ENCODE measurements at regions not wholly inside any gene's neighbourhood (a gene's known extent, or its start where the extent isn't known, plus 50 kb on each side); places are given as distances from the start of the nearest gene placed in this dataset.

DNA sequence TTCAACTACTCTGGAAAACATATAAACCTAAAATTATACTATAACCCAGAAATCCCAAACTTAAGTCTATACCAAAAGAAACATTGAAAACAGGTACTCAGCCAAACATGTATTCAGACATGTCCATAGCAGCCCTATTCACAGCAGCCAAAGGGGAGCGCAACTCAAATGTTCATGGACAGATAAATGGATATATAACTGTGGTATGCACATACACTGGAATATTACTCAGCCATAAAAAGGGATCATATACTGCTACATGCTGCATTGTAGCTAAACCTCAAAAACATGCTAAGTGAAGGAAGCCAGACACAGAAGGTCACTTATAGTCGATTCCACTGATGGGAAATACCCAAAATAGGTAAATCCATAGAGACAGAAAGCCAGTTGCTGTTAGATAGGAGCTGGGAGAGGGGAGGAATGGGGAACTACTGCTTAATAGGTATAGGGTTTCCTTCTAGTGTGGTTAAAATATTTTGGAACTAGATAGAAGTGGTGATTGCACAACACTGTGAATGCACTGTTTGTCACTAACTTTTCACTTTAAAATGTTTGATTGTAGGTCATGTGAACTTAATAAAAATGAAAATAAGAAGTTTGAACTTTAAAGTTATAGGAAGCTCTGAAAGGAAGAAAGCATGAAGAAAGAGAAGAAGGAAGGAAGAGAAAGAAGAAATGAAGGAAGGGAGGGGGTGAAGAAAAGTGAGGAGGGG lies 812.3 kb downstream of the CDH11 start:
- Histone ChIP-seq H3K4me3 (ENCODE audit: low read length in 2 of 2) (no peak overlapping the region), H3K4me1 (ENCODE audit: control insufficient read depth, insufficient read depth, low read length) (no peaks in the 10 kb centered on the region), H3K9me3 (ENCODE audit: control insufficient read depth in 2 of 2, low read length in 2 of 2) (peaks cover 5 to 6% of the 10 kb centered on the region in 2 donors), H3K27ac (ENCODE audit: low read length) (no peak overlapping the region), H3K36me3 (ENCODE audit: control insufficient read depth in 2 of 2, insufficient read depth in 2 of 2, low read length in 2 of 2) (no peaks in the 10 kb centered on the region), H3K9ac (ENCODE audit: low read length in 2 of 2) (no peak overlapping the region), H3K27me3 (ENCODE audit: control insufficient read depth in 1 of 2, insufficient read depth in 2 of 2, low read length in 2 of 2) (no peaks in the 10 kb centered on the region)

- Histone ChIP-seq H3K27me3 (ENCODE audit: control insufficient read depth in 1 of 2, insufficient read depth in 2 of 2, low read length in 2 of 2) (no peaks in the 10 kb centered on the region), H3K36me3 (ENCODE audit: control insufficient read depth in 2 of 2, insufficient read depth in 2 of 2, low read length in 2 of 2) (no peaks in the 10 kb centered on the region), H3K9ac (ENCODE audit: low read length in 2 of 2) (no peak overlapping the region), H3K4me3 (ENCODE audit: low read length in 2 of 2) (no peak overlapping the region), H3K4me1 (ENCODE audit: control insufficient read depth, insufficient read depth, low read length) (no peaks in the 10 kb centered on the region), H3K9me3 (ENCODE audit: control insufficient read depth in 2 of 2, low read length in 2 of 2) (peaks cover 5 to 6% of the 10 kb centered on the region in 2 donors), H3K27ac (ENCODE audit: low read length) (no peak overlapping the region)
Measured at GRCh38 chr16:64308721-64309120, 813.1 kb downstream of the CDH11 start.

DNA sequence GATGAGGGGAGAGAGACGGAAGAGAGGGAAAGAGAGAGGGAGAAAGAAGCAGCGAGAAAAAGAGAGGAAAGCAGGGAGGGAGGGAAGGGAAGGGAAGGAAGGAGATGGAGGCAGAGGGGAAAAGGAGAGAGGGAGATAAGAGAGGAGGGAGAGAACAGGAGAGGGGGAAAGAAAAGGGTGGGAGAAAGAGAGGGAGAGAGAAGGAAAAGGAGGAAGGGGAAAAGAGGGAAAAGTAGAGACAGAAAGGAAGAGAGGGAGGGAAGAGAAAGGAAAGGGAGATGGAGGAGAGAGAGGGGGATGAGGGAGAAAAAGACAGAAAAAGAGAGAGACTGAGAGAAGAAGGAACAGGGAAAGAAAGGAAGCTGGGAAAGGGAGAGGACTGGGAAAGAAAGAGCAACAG lies 814.4 kb downstream of the CDH11 start:
- H3K9me3 ChIP-seq (ENCODE audit: control insufficient read depth in 2 of 2, low read length in 2 of 2) = peaks cover 5 to 6% of the 10 kb centered on the region in 2 donors
- H3K4me3 ChIP-seq (ENCODE audit: low read length in 2 of 2) = no peak overlapping the region
- H3K27me3 ChIP-seq (ENCODE audit: control insufficient read depth in 1 of 2, insufficient read depth in 2 of 2, low read length in 2 of 2) = no peaks in the 10 kb centered on the region
- H3K27ac ChIP-seq (ENCODE audit: low read length) = no peak overlapping the region
- no peaks in the 10 kb centered on the region for H3K4me1 ChIP-seq (ENCODE audit: control insufficient read depth, insufficient read depth, low read length)
- no peak overlapping the region for H3K9ac ChIP-seq (ENCODE audit: low read length in 2 of 2)
- no peaks in the 10 kb centered on the region for H3K36me3 ChIP-seq (ENCODE audit: control insufficient read depth in 2 of 2, insufficient read depth in 2 of 2, low read length in 2 of 2)

- no peaks in the 10 kb centered on the region for H3K36me3 ChIP-seq (ENCODE audit: control insufficient read depth in 2 of 2, insufficient read depth in 2 of 2, low read length in 2 of 2)
- no peaks in the 10 kb centered on the region for H3K4me1 ChIP-seq (ENCODE audit: control insufficient read depth, insufficient read depth, low read length)
- H3K27me3 ChIP-seq (ENCODE audit: control insufficient read depth in 1 of 2, insufficient read depth in 2 of 2, low read length in 2 of 2) = no peaks in the 10 kb centered on the region
- no peak overlapping the region for H3K4me3 ChIP-seq (ENCODE audit: low read length in 2 of 2)
- H3K9me3 ChIP-seq (ENCODE audit: control insufficient read depth in 2 of 2, low read length in 2 of 2) = peaks cover 5 to 6% of the 10 kb centered on the region in 2 donors
- no peak overlapping the region for H3K27ac ChIP-seq (ENCODE audit: low read length)
- H3K9ac ChIP-seq (ENCODE audit: low read length in 2 of 2) = no peak overlapping the region
Measured at GRCh38 chr16:64305663-64306062, 816.2 kb downstream of the CDH11 start.

- Histone ChIP-seq H3K4me3 (ENCODE audit: low read length in 2 of 2) (no peak overlapping the region), H3K9ac (ENCODE audit: low read length in 2 of 2) (no peak overlapping the region), H3K4me1 (ENCODE audit: control insufficient read depth, insufficient read depth, low read length) (no peaks in the 10 kb centered on the region), H3K9me3 (ENCODE audit: control insufficient read depth in 2 of 2, low read length in 2 of 2) (peaks cover 5 to 6% of the 10 kb centered on the region in 2 donors), H3K27ac (ENCODE audit: low read length) (no peak overlapping the region), H3K36me3 (ENCODE audit: control insufficient read depth in 2 of 2, insufficient read depth in 2 of 2, low read length in 2 of 2) (no peaks in the 10 kb centered on the region), H3K27me3 (ENCODE audit: control insufficient read depth in 1 of 2, insufficient read depth in 2 of 2, low read length in 2 of 2) (no peaks in the 10 kb centered on the region)
Measured at GRCh38 chr16:64304951-64305350, 816.9 kb downstream of the CDH11 start.

GRCh38 chr16:64304396-64304795 lies 817.5 kb downstream of the CDH11 start:
- no peak overlapping the region for H3K4me3 ChIP-seq (ENCODE audit: low read length in 2 of 2)
- H3K9me3 ChIP-seq (ENCODE audit: control insufficient read depth in 2 of 2, low read length in 2 of 2) = peaks cover 3% of the 10 kb centered on the region in 2 donors
- H3K27ac ChIP-seq (ENCODE audit: low read length) = no peak overlapping the region
- no peaks in the 10 kb centered on the region for H3K27me3 ChIP-seq (ENCODE audit: control insufficient read depth in 1 of 2, insufficient read depth in 2 of 2, low read length in 2 of 2)
- H3K9ac ChIP-seq (ENCODE audit: low read length in 2 of 2) = no peak overlapping the region
- no peaks in the 10 kb centered on the region for H3K4me1 ChIP-seq (ENCODE audit: control insufficient read depth, insufficient read depth, low read length)
- no peaks in the 10 kb centered on the region for H3K36me3 ChIP-seq (ENCODE audit: control insufficient read depth in 2 of 2, insufficient read depth in 2 of 2, low read length in 2 of 2)

DNA sequence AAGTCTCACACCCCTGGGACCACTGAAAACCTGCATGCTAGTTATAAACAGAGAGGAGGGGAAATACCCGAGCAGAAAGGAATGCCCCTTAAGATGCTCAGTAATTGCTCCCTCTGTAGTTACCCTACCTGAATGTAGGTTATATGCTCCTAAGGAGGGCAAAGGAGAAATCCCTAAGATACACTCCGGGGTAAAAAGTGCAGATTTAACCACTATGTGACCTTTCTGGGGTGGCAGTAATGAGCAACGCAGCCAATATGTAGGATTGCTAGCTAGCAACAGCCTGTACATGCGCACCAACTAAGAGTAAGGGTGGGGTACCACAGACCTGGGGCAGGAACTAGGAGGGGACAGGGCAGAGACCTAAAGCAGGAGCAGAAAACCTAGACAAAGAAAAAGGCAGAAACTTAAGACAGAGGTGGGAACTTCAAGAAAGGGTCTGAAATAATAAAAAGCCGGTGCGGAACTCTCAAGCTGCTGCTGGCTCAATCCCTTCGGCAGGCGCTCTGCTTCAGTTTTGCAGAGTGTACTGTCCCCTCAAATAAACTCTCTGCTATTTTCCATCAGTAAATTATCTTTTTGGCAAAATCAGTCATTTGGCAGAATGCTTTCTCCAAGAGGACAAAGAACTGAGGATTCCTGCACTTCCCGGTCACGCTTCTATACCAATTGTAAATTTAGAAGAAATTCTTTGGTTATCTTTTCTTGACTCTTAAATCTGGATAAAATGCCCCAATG lies 823.8 kb downstream of the CDH11 start:
- H3K27me3 ChIP-seq (ENCODE audit: control insufficient read depth in 1 of 2, insufficient read depth in 2 of 2, low read length in 2 of 2) = no peaks in the 10 kb centered on the region
- H3K27ac ChIP-seq (ENCODE audit: low read length) = no peak overlapping the region
- no peak overlapping the region for H3K4me3 ChIP-seq (ENCODE audit: low read length in 2 of 2)
- H3K9me3 ChIP-seq (ENCODE audit: control insufficient read depth in 2 of 2, low read length in 2 of 2) = no peaks in the 10 kb centered on the region
- no peaks in the 10 kb centered on the region for H3K4me1 ChIP-seq (ENCODE audit: control insufficient read depth, insufficient read depth, low read length)
- H3K9ac ChIP-seq (ENCODE audit: low read length in 2 of 2) = no peak overlapping the region
- no peaks in the 10 kb centered on the region for H3K36me3 ChIP-seq (ENCODE audit: control insufficient read depth in 2 of 2, insufficient read depth in 2 of 2, low read length in 2 of 2)

DNA sequence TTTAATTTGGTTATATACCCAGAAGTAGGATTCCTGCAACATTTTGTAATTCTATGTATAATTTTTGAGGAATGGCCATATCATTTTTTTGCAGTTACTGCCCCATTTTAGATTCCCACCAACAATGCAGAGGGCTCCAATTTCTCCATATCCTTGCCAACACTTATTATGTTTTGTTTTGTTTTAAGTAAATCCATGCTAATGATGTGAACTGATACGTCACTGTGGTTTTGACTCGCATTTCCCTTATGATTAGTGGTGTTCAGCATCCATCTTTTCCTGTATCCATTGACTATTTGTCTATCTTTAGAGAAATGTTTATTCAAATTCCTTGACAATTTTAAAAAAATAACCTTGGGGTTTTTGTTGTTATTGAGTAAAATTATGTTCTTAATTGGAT lies 826.4 kb downstream of the CDH11 start:
- Histone ChIP-seq H3K4me1 (ENCODE audit: control insufficient read depth, insufficient read depth, low read length) (no peaks in the 10 kb centered on the region), H3K9ac (ENCODE audit: low read length in 2 of 2) (no peak overlapping the region), H3K36me3 (ENCODE audit: control insufficient read depth in 2 of 2, insufficient read depth in 2 of 2, low read length in 2 of 2) (no peaks in the 10 kb centered on the region), H3K27me3 (ENCODE audit: control insufficient read depth in 1 of 2, insufficient read depth in 2 of 2, low read length in 2 of 2) (no peaks in the 10 kb centered on the region), H3K9me3 (ENCODE audit: control insufficient read depth in 2 of 2, low read length in 2 of 2) (no peaks in the 10 kb centered on the region), H3K4me3 (ENCODE audit: low read length in 2 of 2) (no peak overlapping the region), H3K27ac (ENCODE audit: low read length) (no peak overlapping the region)

DNA sequence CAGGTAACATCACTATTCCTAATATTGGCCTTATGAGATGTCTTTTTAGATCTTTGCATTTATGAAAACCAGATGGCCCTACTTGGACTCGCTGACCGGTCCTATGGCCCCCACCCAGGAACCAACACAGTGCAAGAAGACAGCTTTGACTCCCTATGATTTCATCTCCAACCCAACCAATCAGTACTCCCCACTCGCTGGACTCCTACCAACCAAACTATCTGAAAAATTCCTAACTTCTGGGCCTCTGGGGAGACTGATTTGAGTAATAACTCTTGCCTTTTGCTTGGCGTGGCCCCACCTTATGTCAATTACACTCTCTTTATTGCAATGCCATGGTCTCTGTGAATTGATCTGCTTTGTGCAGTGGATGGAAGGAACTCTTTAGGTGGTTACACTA lies 828.9 kb downstream of the CDH11 start:
- no peaks in the 10 kb centered on the region for H3K36me3 ChIP-seq (ENCODE audit: control insufficient read depth in 2 of 2, insufficient read depth in 2 of 2, low read length in 2 of 2)
- no peak overlapping the region for H3K9ac ChIP-seq (ENCODE audit: low read length in 2 of 2)
- H3K4me1 ChIP-seq (ENCODE audit: control insufficient read depth, insufficient read depth, low read length) = no peaks in the 10 kb centered on the region
- H3K9me3 ChIP-seq (ENCODE audit: control insufficient read depth in 2 of 2, low read length in 2 of 2) = no peaks in the 10 kb centered on the region
- no peak overlapping the region for H3K27ac ChIP-seq (ENCODE audit: low read length)
- no peaks in the 10 kb centered on the region for H3K27me3 ChIP-seq (ENCODE audit: control insufficient read depth in 1 of 2, insufficient read depth in 2 of 2, low read length in 2 of 2)
- no peak overlapping the region for H3K4me3 ChIP-seq (ENCODE audit: low read length in 2 of 2)

- Histone ChIP-seq H3K4me1 (ENCODE audit: control insufficient read depth, insufficient read depth, low read length) (no peaks in the 10 kb centered on the region), H3K9me3 (ENCODE audit: control insufficient read depth in 2 of 2, low read length in 2 of 2) (no peaks in the 10 kb centered on the region), H3K27me3 (ENCODE audit: control insufficient read depth in 1 of 2, insufficient read depth in 2 of 2, low read length in 2 of 2) (no peaks in the 10 kb centered on the region), H3K9ac (ENCODE audit: low read length in 2 of 2) (no peak overlapping the region), H3K36me3 (ENCODE audit: control insufficient read depth in 2 of 2, insufficient read depth in 2 of 2, low read length in 2 of 2) (no peaks in the 10 kb centered on the region), H3K4me3 (ENCODE audit: low read length in 2 of 2) (no peak overlapping the region), H3K27ac (ENCODE audit: low read length) (no peak overlapping the region)
Measured at GRCh38 chr16:64292161-64292560, 829.7 kb downstream of the CDH11 start.

- no peaks in the 10 kb centered on the region for H3K27me3 ChIP-seq (ENCODE audit: control insufficient read depth in 1 of 2, insufficient read depth in 2 of 2, low read length in 2 of 2)
- H3K4me1 ChIP-seq (ENCODE audit: control insufficient read depth, insufficient read depth, low read length) = no peaks in the 10 kb centered on the region
- H3K27ac ChIP-seq (ENCODE audit: low read length) = no peak overlapping the region
- no peaks in the 10 kb centered on the region for H3K9me3 ChIP-seq (ENCODE audit: control insufficient read depth in 2 of 2, low read length in 2 of 2)
- no peak overlapping the region for H3K9ac ChIP-seq (ENCODE audit: low read length in 2 of 2)
- no peak overlapping the region for H3K4me3 ChIP-seq (ENCODE audit: low read length in 2 of 2)
- H3K36me3 ChIP-seq (ENCODE audit: control insufficient read depth in 2 of 2, insufficient read depth in 2 of 2, low read length in 2 of 2) = no peaks in the 10 kb centered on the region
Measured at GRCh38 chr16:64290461-64290860, 831.4 kb downstream of the CDH11 start.

Data from stomach smooth muscle (tissue), 2 donors.